ENCODE measurements at regions not wholly inside any gene's neighbourhood (a gene's known extent, or its start where the extent isn't known, plus 50 kb on each side); places are given as distances from the start of the nearest gene placed in this dataset.

GRCh38 chr7:153389261-153389660, 629.7 kb downstream of the ACTR3B start:
- TF ChIP-seq CTCF (IDR thresholded peaks at IDR 0.05) = no peak
- no peak for TF ChIP-seq EP300 (IDR thresholded peaks at IDR 0.05)
